Bronchial epithelial cell (primary cell): ENCODE measurements at regions not wholly inside any gene's neighbourhood (a gene's known extent, or its start where the extent isn't known, plus 50 kb on each side); places are given as distances from the start of the nearest gene placed in this dataset.

Source experiments
- DNase-seq: peaks from one replicate; pipeline ENCODE4 v3.0.0-alpha.2; 2010; ENCODE audit warnings: low read depth
- FAIRE-seq: peaks from 2 replicates; lab custom pipeline; 2011; peaks lifted over from hg19 to GRCh38; lab: Jason Lieb, UNC
- H3K27me3 ChIP-seq: 2 replicates; pipeline ENCODE4 v1.5.1; 2011; ENCODE audit warnings: low read length; ENCODE audit not compliant: control insufficient read depth, insufficient read depth
- H3K36me3 ChIP-seq: 2 replicates; pipeline ENCODE4 v1.5.1; 2011; ENCODE audit warnings: low read length; ENCODE audit not compliant: control insufficient read depth, insufficient read depth
- H3K4me3 ChIP-seq: 2 replicates; pipeline ENCODE4 v1.5.1; 2011; ENCODE audit warnings: mild to moderate bottlenecking, low read depth, low read length, control low read depth
- TF ChIP-seq, protein P1 (sequence below): IDR thresholded peaks from 2 replicates; pipeline ENCODE4 v1.5.1; 2011; ENCODE audit warnings: mild to moderate bottlenecking, moderate library complexity, low read length, control low read depth, inconsistent platforms; ENCODE audit not compliant: insufficient read depth, severe bottlenecking

DNA sequence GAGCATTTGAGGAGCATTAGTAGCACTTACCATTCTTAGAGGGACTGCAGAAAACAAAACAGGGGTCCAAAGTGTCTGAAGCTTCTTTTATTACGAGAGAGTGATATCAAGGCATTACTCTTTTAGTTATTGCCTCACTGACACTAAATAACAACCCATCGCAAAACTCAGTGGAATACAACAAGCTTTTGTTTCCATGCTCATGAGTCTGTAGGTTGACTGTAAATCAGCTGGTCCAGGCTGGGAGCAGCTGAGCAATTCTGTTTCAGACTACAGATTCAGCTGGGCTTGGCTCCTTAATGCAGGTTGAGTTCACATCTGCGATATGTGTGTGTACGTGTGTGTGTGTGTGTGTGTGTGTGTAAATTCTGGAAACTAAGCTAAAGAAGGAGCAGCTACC, 501.8 kb upstream of the PKDCC start:
- no peak for DNase-seq
- Histone ChIP-seq H3K4me3 (no peak overlapping the region), H3K27me3 (no peaks in the 10 kb centered on the region), H3K36me3 (no peaks in the 10 kb centered on the region)
- FAIRE-seq, result no peak
- TF ChIP-seq, protein P1, sequence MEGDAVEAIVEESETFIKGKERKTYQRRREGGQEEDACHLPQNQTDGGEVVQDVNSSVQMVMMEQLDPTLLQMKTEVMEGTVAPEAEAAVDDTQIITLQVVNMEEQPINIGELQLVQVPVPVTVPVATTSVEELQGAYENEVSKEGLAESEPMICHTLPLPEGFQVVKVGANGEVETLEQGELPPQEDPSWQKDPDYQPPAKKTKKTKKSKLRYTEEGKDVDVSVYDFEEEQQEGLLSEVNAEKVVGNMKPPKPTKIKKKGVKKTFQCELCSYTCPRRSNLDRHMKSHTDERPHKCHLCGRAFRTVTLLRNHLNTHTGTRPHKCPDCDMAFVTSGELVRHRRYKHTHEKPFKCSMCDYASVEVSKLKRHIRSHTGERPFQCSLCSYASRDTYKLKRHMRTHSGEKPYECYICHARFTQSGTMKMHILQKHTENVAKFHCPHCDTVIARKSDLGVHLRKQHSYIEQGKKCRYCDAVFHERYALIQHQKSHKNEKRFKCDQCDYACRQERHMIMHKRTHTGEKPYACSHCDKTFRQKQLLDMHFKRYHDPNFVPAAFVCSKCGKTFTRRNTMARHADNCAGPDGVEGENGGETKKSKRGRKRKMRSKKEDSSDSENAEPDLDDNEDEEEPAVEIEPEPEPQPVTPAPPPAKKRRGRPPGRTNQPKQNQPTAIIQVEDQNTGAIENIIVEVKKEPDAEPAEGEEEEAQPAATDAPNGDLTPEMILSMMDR, result no peak

DNA sequence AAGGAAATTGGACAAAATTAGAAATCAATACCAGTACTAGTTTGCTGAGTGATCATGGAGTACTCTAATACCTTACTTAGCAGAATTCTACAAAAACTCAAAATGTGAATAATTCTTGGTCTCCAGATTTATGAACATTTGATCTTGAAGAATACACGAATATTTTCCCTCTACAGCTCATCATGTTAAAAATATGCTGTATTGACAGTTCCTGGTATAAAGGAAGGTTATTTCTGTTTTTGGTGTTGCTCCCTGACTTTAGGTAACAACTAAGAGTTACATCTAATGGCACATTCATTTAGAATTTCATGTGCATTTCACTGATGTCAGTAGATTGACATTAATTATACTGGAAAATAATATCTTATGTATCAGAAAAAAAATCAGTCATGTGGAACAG, 479.2 kb upstream of the PKDCC start:
- Histone ChIP-seq H3K4me3 (no peak overlapping the region), H3K27me3 (no peaks in the 10 kb centered on the region), H3K36me3 (no peaks in the 10 kb centered on the region)
- TF ChIP-seq, protein P1, result no peak
- no peak for FAIRE-seq
- DNase-seq, result no peak

DNA sequence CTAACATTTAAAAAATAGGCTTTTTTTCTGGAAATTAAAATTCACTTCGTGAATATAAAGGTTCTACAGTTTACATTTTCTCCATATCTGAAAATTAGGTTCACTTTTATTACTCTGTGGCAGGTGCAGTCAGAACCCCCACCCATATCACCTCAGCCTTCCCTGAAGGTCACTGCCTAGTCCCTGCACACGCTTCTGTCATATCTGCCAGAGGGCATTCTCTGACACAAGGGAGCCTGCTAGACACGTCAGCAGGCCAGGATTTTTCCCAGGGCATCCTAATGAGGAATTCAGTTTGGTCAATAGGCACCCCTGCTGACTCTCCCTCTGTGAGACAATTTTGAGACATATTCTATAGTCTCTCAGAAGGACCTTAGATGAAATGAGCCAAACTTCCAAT, 475.7 kb upstream of the PKDCC start:
- Histone ChIP-seq H3K4me3 (no peak overlapping the region), H3K36me3 (no peaks in the 10 kb centered on the region), H3K27me3 (no peaks in the 10 kb centered on the region)
- TF ChIP-seq, protein P1, result no peak
- no peak for DNase-seq
- no peak for FAIRE-seq

DNA sequence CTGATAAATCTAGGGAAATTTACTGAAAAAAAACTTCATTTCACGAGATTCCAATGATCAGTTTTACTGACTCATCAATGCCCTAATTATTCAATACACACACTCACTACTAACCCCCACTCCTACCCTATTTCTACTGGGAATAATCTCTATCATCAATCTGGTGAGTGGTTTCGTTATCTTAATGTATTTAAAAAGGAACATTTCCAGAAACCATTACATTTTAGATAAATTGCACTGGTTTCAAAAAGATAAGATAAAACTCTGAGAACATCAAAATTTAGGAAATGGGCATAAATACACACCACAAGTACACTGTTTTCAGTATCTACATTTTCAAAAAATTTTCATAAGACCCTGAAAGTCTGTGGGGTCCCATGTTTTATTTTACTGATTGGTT, 471.4 kb upstream of the PKDCC start:
- no peaks in the 10 kb centered on the region for H3K36me3 ChIP-seq
- H3K27me3 ChIP-seq, result no peaks in the 10 kb centered on the region
- no peak overlapping the region for H3K4me3 ChIP-seq
- TF ChIP-seq, protein P1, result no peak
- FAIRE-seq, result no peak
- no peak for DNase-seq

DNA sequence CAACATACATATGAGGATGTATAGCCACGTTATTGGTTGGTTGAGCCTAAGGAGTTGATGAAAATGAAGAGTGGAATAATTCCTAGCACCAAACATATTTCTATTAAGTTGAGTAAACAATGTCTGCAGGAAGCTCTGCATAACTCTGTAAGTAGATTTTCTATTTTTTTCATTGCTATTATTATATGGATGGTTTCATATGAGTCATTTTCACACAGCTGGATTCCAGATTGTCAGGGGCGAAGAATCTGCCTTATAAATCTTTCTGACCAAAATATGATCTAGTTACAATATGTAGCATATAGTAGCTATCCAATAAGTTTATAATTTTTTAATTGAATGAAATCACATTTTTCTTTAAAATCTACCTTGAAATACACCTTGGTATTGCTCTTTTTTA, 468.0 kb upstream of the PKDCC start:
- TF ChIP-seq, protein P1, result no peak
- Histone ChIP-seq H3K27me3 (no peaks in the 10 kb centered on the region), H3K36me3 (no peaks in the 10 kb centered on the region), H3K4me3 (no peak overlapping the region)
- no peak for DNase-seq
- no peak for FAIRE-seq

DNA sequence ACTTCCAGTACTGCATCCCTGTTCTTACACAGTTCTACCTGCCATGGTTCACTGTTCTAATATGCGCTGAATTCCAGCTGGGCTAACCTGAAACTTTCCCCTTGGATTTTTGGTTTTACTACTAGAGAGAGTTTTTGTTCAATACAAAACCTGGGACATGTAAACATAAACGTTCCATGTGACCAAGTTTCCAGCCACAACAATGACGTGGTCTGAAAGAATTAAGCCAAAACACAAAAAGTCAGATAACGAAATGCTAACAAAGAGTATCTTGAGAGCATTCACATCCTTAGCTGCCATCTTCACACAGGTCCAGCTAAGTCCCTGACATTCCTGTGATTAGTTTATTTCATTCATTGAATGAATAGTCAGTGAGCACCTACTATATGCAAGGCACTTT, 467.0 kb upstream of the PKDCC start:
- no peak overlapping the region for H3K4me3 ChIP-seq
- DNase-seq, result no peak
- H3K36me3 ChIP-seq, result no peaks in the 10 kb centered on the region
- no peaks in the 10 kb centered on the region for H3K27me3 ChIP-seq
- TF ChIP-seq, protein P1, result no peak
- FAIRE-seq, result no peak
